ENCODE measurements at regions not wholly inside any gene's neighbourhood (a gene's known extent, or its start where the extent isn't known, plus 50 kb on each side); places are given as distances from the start of the nearest gene placed in this dataset.

DNA sequence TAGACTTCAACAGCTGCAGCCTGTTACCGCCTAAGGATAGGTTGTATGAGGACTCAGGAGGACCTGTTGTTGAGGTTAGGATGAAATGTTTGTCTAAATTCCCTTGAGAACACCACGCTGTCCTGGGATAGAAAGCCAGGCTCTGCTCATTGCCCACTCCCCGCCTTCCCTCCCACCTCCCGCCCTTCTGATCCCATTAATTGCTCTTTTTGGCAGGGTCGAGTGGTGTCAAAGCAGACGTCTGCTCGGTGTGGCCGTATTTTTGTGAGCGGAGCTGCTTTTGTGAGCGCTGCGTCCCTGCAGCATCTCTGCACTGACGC is 62.3 kb downstream of the SPATA31C2 start:
- Histone ChIP-seq H3K27me3 (ENCODE audit: control insufficient read depth in 4 of 4, insufficient read depth in 4 of 4, low read length in 3 of 4) (no peaks in the 10 kb centered on the region), H3K36me3 (ENCODE audit: control insufficient read depth in 4 of 4, insufficient read depth in 3 of 4, low read depth in 1 of 4, low read length in 3 of 4) (no peaks in the 10 kb centered on the region), H3K4me3 (ENCODE audit: low read depth in 1 of 3, low read length in 3 of 3) (peak overlapping the region; percentile 54 to 75 (median 69)), H3K9ac (ENCODE audit: low read depth in 1 of 2, low read length in 2 of 2) (no peak overlapping the region), H3K9me3 (ENCODE audit: control insufficient read depth in 4 of 4, low read length in 3 of 4) (no peaks in the 10 kb centered on the region), H3K4me1 (ENCODE audit: control insufficient read depth in 4 of 4, insufficient read depth in 4 of 4, low read length in 3 of 4) (peaks cover 3 to 16% (median 10%) of the 10 kb centered on the region in 4 donors), H3K27ac (ENCODE audit: low read depth in 1 of 2, low read length in 2 of 2) (peak overlapping the region; percentile 48 to 69)
- 4% methylated on average over 12 of the region's 12 CpGs for WGBS
- no peak for TF ChIP-seq SP1 (IDR thresholded peaks at IDR 0.05)
- no peak for TF ChIP-seq FOXA2 (IDR thresholded peaks at IDR 0.05)
- TF ChIP-seq JUND (IDR thresholded peaks at IDR 0.05), result no peak
- TF ChIP-seq, protein P1, sequence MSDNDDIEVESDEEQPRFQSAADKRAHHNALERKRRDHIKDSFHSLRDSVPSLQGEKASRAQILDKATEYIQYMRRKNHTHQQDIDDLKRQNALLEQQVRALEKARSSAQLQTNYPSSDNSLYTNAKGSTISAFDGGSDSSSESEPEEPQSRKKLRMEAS (IDR thresholded peaks at IDR 0.05), result no peak
- no peak for TF ChIP-seq HNF4A (conservative IDR thresholded peaks at IDR 0.05)
- TF ChIP-seq, protein P2, sequence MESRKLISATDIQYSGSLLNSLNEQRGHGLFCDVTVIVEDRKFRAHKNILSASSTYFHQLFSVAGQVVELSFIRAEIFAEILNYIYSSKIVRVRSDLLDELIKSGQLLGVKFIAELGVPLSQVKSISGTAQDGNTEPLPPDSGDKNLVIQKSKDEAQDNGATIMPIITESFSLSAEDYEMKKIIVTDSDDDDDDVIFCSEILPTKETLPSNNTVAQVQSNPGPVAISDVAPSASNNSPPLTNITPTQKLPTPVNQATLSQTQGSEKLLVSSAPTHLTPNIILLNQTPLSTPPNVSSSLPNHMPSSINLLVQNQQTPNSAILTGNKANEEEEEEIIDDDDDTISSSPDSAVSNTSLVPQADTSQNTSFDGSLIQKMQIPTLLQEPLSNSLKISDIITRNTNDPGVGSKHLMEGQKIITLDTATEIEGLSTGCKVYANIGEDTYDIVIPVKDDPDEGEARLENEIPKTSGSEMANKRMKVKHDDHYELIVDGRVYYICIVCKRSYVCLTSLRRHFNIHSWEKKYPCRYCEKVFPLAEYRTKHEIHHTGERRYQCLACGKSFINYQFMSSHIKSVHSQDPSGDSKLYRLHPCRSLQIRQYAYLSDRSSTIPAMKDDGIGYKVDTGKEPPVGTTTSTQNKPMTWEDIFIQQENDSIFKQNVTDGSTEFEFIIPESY (IDR thresholded peaks at IDR 0.05), result no peak
- no peak for DNase-seq (ENCODE audit: low spot score)

GRCh38 chr9:88075506-88075905 is 62.8 kb downstream of the SPATA31C2 start:
- no peaks in the 10 kb centered on the region for H3K9me3 ChIP-seq (ENCODE audit: control insufficient read depth in 4 of 4, low read length in 3 of 4)
- H3K4me1 ChIP-seq (ENCODE audit: control insufficient read depth in 4 of 4, insufficient read depth in 4 of 4, low read length in 3 of 4), result peaks cover 3 to 16% (median 10%) of the 10 kb centered on the region in 4 donors
- H3K27ac ChIP-seq (ENCODE audit: low read depth in 1 of 2, low read length in 2 of 2), result no peak overlapping the region
- TF ChIP-seq FOXA1 (IDR thresholded peaks at IDR 0.05), result no peak
- TF ChIP-seq JUND (IDR thresholded peaks at IDR 0.05), result no peak
- no peak for TF ChIP-seq CTCF (IDR thresholded peaks at IDR 0.05; ENCODE audit: low read depth, low read length, missing input control)
- no peak for TF ChIP-seq FOXA2 (IDR thresholded peaks at IDR 0.05)
- no peak for TF ChIP-seq YY1 (IDR thresholded peaks at IDR 0.05)
- no peak for TF ChIP-seq HNF4G (IDR thresholded peaks at IDR 0.05)
- no peak for TF ChIP-seq ATF3 (IDR thresholded peaks at IDR 0.05)
- TF ChIP-seq, protein P3, sequence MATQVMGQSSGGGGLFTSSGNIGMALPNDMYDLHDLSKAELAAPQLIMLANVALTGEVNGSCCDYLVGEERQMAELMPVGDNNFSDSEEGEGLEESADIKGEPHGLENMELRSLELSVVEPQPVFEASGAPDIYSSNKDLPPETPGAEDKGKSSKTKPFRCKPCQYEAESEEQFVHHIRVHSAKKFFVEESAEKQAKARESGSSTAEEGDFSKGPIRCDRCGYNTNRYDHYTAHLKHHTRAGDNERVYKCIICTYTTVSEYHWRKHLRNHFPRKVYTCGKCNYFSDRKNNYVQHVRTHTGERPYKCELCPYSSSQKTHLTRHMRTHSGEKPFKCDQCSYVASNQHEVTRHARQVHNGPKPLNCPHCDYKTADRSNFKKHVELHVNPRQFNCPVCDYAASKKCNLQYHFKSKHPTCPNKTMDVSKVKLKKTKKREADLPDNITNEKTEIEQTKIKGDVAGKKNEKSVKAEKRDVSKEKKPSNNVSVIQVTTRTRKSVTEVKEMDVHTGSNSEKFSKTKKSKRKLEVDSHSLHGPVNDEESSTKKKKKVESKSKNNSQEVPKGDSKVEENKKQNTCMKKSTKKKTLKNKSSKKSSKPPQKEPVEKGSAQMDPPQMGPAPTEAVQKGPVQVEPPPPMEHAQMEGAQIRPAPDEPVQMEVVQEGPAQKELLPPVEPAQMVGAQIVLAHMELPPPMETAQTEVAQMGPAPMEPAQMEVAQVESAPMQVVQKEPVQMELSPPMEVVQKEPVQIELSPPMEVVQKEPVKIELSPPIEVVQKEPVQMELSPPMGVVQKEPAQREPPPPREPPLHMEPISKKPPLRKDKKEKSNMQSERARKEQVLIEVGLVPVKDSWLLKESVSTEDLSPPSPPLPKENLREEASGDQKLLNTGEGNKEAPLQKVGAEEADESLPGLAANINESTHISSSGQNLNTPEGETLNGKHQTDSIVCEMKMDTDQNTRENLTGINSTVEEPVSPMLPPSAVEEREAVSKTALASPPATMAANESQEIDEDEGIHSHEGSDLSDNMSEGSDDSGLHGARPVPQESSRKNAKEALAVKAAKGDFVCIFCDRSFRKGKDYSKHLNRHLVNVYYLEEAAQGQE (IDR thresholded peaks at IDR 0.05), result no peak
- TF ChIP-seq GABPA (IDR thresholded peaks at IDR 0.05 in 1 of 2, conservative IDR thresholded peaks at IDR 0.05 in 1 of 2), result no peak
- H3K9ac ChIP-seq (ENCODE audit: low read depth in 1 of 2, low read length in 2 of 2), result no peak overlapping the region
- no peak for DNase-seq (ENCODE audit: low spot score)
- H3K27me3 ChIP-seq (ENCODE audit: control insufficient read depth in 4 of 4, insufficient read depth in 4 of 4, low read length in 3 of 4), result no peaks in the 10 kb centered on the region
- WGBS, result 46% methylated on average over 3 of the region's 3 CpGs
- H3K36me3 ChIP-seq (ENCODE audit: control insufficient read depth in 4 of 4, insufficient read depth in 3 of 4, low read depth in 1 of 4, low read length in 3 of 4), result no peaks in the 10 kb centered on the region
- H3K4me3 ChIP-seq (ENCODE audit: low read depth in 1 of 3, low read length in 3 of 3), result no peak overlapping the region
